Heart left ventricle (tissue), 16 donors: ENCODE measurements at regions not wholly inside any gene's neighbourhood (a gene's known extent, or its start where the extent isn't known, plus 50 kb on each side); places are given as distances from the start of the nearest gene placed in this dataset.
A peak's percentile ranks its signal among the peaks of the same experiment; 100 is the strongest.

Experiments
- ATAC-seq, 4 donors: fragments of 200-7000 bp; cut with Tn5 transposase; one replicate each; pipeline ENCODE4 v1.9.1; 2020 to 2022; ENCODE audit warnings: moderate library complexity in 4 of 4, mild to moderate bottlenecking in 3 of 4, moderate number of reproducible peaks in 1 of 4
- DNase-seq, 5 donors: peaks; one replicate each; pipeline ENCODE4 v3.0.0-alpha.2; 2020
- H3K27ac ChIP-seq, 12 donors: fragments of 200-600 bp; sonication (generic) in 4 of 12; one replicate each; pipeline versions ENCODE4 v1.5.0 to v1.8.0; 2016 to 2022; ENCODE audit warnings: mild to moderate bottlenecking in 2 of 12
- H3K27me3 ChIP-seq, 9 donors: fragments of 200-600 bp; sonication (generic) in 2 of 9; one replicate each; pipeline versions ENCODE4 v1.5.1 to v1.8.0; 2016 to 2022; ENCODE audit warnings: mild to moderate bottlenecking in 3 of 9
- H3K36me3 ChIP-seq, 9 donors: fragments of 200-600 bp; sonication (generic) in 2 of 9; one replicate each; pipeline versions ENCODE4 v1.5.0 to v1.8.0; 2018 to 2022; ENCODE audit warnings: mild to moderate bottlenecking in 2 of 9
- H3K4me1 ChIP-seq, 12 donors: fragments of 200-600 bp; sonication (generic) in 4 of 12; one replicate each; pipeline versions ENCODE4 v1.5.0 to v1.8.0; 2016 to 2022; ENCODE audit warnings: mild to moderate bottlenecking in 3 of 12
- H3K4me3 ChIP-seq, 12 donors: fragments of 200-600 bp; sonication (generic) in 4 of 12; one replicate each; pipeline versions ENCODE4 v1.5.0 to v1.8.0; 2017 to 2022; ENCODE audit warnings: mild to moderate bottlenecking in 9 of 12, moderate library complexity in 4 of 12
- H3K9me3 ChIP-seq, 12 donors: fragments of 200-600 bp; sonication (generic) in 4 of 12; one replicate each; pipeline versions ENCODE4 v1.5.0 to v1.8.0; 2016 to 2022; ENCODE audit warnings: mild to moderate bottlenecking in 1 of 12
- POLR2A ChIP-seq, 2 donors: fragments of 450-650 bp; IDR thresholded peaks; one replicate each; pipeline ENCODE4 v1.6.1; 2017; ENCODE audit warnings: antibody characterized with exemption in 2 of 2, mild to moderate bottlenecking in 2 of 2, moderate library complexity in 2 of 2
- WGBS, 4 donors: extraction: QIAGEN DNeasy Blood & Tissue Kit in 2 of 4; methylation state at CpG; one replicate each; pipeline versions ENCODE4 v1.1.5 to v1.1.7; 2013 to 2018; 5-methylcytosine and 5-hydroxymethylcytosine counted together
- intact Hi-C, 10 donors: fragments of 100-400 bp; cut with DNase I; formaldehyde crosslinking; loops; one replicate each; pipeline versions ENCODE4 v1.11.1 to v1.14.2; 2022
- TF ChIP-seq, protein P1 (sequence below), 12 donors: fragments of 200-600 bp; sonication (generic) in 4 of 12; IDR thresholded peaks; one replicate each; pipeline versions ENCODE4 v1.5.0 to v1.8.0; 2018 to 2022; ENCODE audit warnings: antibody characterized with exemption in 12 of 12, mild to moderate bottlenecking in 5 of 12
- donor health status: ischemic (EF 13 %, LVEDD 7.1; RV severe dilation, severe dysfunction).
- donor health status: healthy with polysubstance abuse.
- donor health status: DM: no; HTN: yes; CAD: no.
- donor health status: DM: no; HTN: no; CAD: no.
- donor health status: ischemic (EF 25% LVEDD 6.9; RV normal size, moderate dysfunction).
- donor health status: ischemic (EF 25% LVEDD 5.7; RV mildly dilated, moderate dysfunction).
- donor health status: healthy.
- donor health status: DM: yes; HTN: yes; CAD: no.
- donor health status: ischemic (EF 35%, LVEDD 5.7; RV mildly dilated, moderate dysfunction).
- donor health status: nonischemic (EF 11% LVEDD 7.7; RV severe dilation, severe dysfunction).
- donor health status: DM: yes; HTN: yes; CAD: no.
- donor health status: PGD.
- donor health status: ischemic (EF 29% LVEDD 5.4; RV normal size, mild dysfunction).
- donor health status: nonischemic (EF 23%, LVEDD 6.1; RV moderate dilation, normal function).

DNA sequence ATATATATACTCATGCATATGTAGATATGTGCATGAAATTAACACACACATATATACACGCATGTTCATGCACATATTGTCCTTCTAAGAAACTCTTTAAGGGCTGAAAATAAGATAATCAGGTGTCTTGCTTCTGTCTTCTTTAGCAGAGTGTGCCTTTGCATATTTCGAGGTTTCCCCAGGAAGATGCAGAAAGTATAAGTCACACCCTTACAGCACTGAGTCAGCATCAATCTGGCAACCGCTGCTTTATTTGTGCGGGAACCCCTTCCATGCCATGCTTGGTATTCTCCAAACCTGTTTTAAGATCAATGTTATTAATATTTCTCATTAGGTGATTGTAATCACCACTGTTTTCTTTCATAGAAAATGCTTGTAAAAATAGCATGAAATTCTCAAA is 557.9 kb downstream of the CAAP1 start:
- DNase-seq (no peak), ATAC-seq (no peak)
- Histone ChIP-seq H3K4me3 (no peak overlapping the region), H3K4me1 (no peaks in the 10 kb centered on the region), H3K9me3 (no peaks in the 10 kb centered on the region), H3K27me3 (no peaks in the 10 kb centered on the region), H3K36me3 (no peaks in the 10 kb centered on the region), H3K27ac (no peak overlapping the region)
- 85 to 88% (median 86%) methylated on average over 4 of the region's 4 CpGs for WGBS, 4 donors
- TF ChIP-seq POLR2A (IDR thresholded peaks at IDR 0.05): no peak
- TF ChIP-seq, protein P1, sequence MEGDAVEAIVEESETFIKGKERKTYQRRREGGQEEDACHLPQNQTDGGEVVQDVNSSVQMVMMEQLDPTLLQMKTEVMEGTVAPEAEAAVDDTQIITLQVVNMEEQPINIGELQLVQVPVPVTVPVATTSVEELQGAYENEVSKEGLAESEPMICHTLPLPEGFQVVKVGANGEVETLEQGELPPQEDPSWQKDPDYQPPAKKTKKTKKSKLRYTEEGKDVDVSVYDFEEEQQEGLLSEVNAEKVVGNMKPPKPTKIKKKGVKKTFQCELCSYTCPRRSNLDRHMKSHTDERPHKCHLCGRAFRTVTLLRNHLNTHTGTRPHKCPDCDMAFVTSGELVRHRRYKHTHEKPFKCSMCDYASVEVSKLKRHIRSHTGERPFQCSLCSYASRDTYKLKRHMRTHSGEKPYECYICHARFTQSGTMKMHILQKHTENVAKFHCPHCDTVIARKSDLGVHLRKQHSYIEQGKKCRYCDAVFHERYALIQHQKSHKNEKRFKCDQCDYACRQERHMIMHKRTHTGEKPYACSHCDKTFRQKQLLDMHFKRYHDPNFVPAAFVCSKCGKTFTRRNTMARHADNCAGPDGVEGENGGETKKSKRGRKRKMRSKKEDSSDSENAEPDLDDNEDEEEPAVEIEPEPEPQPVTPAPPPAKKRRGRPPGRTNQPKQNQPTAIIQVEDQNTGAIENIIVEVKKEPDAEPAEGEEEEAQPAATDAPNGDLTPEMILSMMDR (IDR thresholded peaks at IDR 0.05): no peak
- intact Hi-C loops: no loop called here

DNA sequence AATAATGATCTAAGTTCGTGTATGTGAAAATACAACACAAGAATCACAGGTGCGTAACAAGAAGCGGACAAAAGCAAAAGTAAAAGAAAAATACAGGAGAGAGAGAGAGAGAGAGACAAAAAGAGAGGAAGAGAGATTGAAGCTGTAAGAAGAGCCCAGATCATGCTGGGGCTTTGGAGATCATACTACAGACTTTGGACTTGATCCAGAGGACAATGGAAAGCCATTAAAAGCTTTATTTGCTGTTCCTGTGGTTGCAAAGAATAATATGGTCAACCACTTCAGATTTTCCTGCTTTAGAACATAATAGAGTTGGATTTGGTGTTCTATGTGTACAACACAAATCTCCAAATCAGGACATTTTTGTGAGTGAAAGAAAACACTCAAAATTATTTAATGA is 561.4 kb downstream of the CAAP1 start:
- H3K27ac ChIP-seq: no peak overlapping the region
- H3K9me3 ChIP-seq: no peaks in the 10 kb centered on the region
- no peak overlapping the region for H3K4me3 ChIP-seq
- H3K36me3 ChIP-seq: no peaks in the 10 kb centered on the region
- no peaks in the 10 kb centered on the region for H3K4me1 ChIP-seq
- DNase-seq (no peak), ATAC-seq (no peak)
- intact Hi-C loops: no loop called here
- WGBS, 4 donors: 88 to 93% (median 90%) methylated on average over 3 of the region's 3 CpGs
- TF ChIP-seq POLR2A (IDR thresholded peaks at IDR 0.05): no peak
- TF ChIP-seq, protein P1 (IDR thresholded peaks at IDR 0.05): no peak
- H3K27me3 ChIP-seq: peaks cover 0 to 4% (median 0%) of the 10 kb centered on the region in 9 donors

DNA sequence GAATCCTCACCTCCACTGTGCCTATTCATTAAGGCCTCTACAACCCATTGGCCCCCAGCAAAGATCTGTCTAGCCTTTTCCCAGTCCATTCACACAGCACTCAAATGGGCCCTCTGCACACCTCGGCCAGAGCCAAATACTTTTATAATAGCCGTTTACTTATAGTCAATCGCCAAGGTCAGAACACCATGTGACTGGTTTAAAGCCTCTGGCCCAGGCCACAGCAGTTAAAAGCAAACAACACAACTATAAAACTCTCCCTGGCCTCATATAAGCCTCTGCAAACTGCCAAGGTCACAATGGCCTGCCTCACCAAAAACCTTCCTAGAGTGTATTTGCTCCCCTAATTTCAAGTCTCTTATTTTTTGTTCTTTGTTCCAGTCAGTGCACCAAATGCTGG is 562.6 kb downstream of the CAAP1 start:
- no peaks in the 10 kb centered on the region for H3K36me3 ChIP-seq
- no peak overlapping the region for H3K27ac ChIP-seq
- no peaks in the 10 kb centered on the region for H3K9me3 ChIP-seq
- TF ChIP-seq, protein P1 (IDR thresholded peaks at IDR 0.05): no peak
- TF ChIP-seq POLR2A (IDR thresholded peaks at IDR 0.05): no peak
- DNase-seq: no peak
- no peak for ATAC-seq
- H3K4me3 ChIP-seq: no peak overlapping the region
- WGBS, 4 donors: 80 to 88% (median 87%) methylated on average over 3 of the region's 3 CpGs
- no peaks in the 10 kb centered on the region for H3K4me1 ChIP-seq
- H3K27me3 ChIP-seq: peaks cover 0 to 4% (median 0%) of the 10 kb centered on the region in 9 donors
- intact Hi-C loops: loop anchor here in 1 of 10 donors (10.0 kb wide), 1 partner anchor 365 kb away; no protein-coding TSS in a partner anchor

DNA sequence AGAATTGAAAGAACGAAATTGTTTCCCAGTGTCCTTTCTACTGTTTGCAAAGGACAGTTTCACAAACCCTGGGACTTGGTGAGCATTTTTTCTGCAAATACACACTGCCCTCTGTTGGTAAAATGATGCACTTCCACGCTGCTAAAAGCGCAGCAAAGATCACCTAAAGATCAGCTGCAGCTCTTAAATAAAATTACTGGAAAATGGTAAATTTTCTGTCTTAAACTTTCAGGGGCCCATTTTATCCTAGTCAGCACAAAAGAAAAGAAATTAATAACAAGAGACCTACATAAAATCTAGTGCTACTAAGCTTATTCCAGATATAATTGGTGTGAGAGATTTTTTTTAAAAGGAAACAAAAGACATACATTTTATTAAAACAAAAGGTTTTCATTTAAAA is 566.0 kb downstream of the CAAP1 start:
- no peaks in the 10 kb centered on the region for H3K4me1 ChIP-seq
- no peaks in the 10 kb centered on the region for H3K36me3 ChIP-seq
- peaks cover 0 to 4% (median 0%) of the 10 kb centered on the region in 9 donors for H3K27me3 ChIP-seq
- TF ChIP-seq POLR2A (IDR thresholded peaks at IDR 0.05): no peak
- TF ChIP-seq, protein P1 (IDR thresholded peaks at IDR 0.05): peak; percentile 47 to 76 (median 59)
- DNase-seq (no peak), ATAC-seq (no peak)
- H3K4me3 ChIP-seq: no peak overlapping the region
- intact Hi-C loops: loop anchor here in 1 of 10 donors (10.0 kb wide), 1 partner anchor 362 kb away; no protein-coding TSS in a partner anchor
- H3K9me3 ChIP-seq: no peaks in the 10 kb centered on the region
- WGBS, 4 donors: 1 to 3% (median 2%) methylated on average over 3 of the region's 3 CpGs
- H3K27ac ChIP-seq: no peak overlapping the region
